Lung (tissue), 11 donors: ENCODE measurements at regions not wholly inside any gene's neighbourhood (a gene's known extent, or its start where the extent isn't known, plus 50 kb on each side); places are given as distances from the start of the nearest gene placed in this dataset.

ENCODE experiments used
- ATAC-seq: fragments of 200-7000 bp; cut with Tn5 transposase; one replicate; pipeline ENCODE4 v1.9.1; 2020; ENCODE audit warnings: moderate number of reproducible peaks; ENCODE audit not compliant: insufficient read depth, low FRiP score
- DNase-seq, 3 donors: peaks; one replicate each; pipeline ENCODE4 v3.0.0-alpha.2; 2013 to 2017
- H3K27ac ChIP-seq, 2 donors: one replicate each; pipeline ENCODE4 v1.5.1; 2013; ENCODE audit warnings: mild to moderate bottlenecking in 2 of 2, moderate library complexity in 2 of 2, control low read depth in 1 of 2, inconsistent platforms in 1 of 2, low read depth in 1 of 2, low read length in 1 of 2
- H3K27me3 ChIP-seq, 3 donors: one replicate each; pipeline ENCODE4 v1.5.1; 2013; ENCODE audit warnings: low read length in 2 of 3; ENCODE audit not compliant: control insufficient read depth in 3 of 3, insufficient read depth in 3 of 3
- H3K36me3 ChIP-seq, 4 donors: one replicate each; pipeline ENCODE4 v1.5.1; 2013; ENCODE audit warnings: low read length in 4 of 4, mild to moderate bottlenecking in 1 of 4, moderate library complexity in 1 of 4; ENCODE audit not compliant: control insufficient read depth in 4 of 4, insufficient read depth in 4 of 4
- H3K4me1 ChIP-seq, 5 donors: one replicate each; pipeline ENCODE4 v1.5.1; 2013; ENCODE audit warnings: low read length in 5 of 5, mild to moderate bottlenecking in 2 of 5, moderate library complexity in 1 of 5; ENCODE audit not compliant: control insufficient read depth in 5 of 5, insufficient read depth in 5 of 5
- H3K4me3 ChIP-seq: one replicate; pipeline ENCODE4 v1.5.1; 2013; ENCODE audit warnings: mild to moderate bottlenecking, control low read depth, moderate library complexity
- H3K9ac ChIP-seq, 2 donors: one replicate each; pipeline ENCODE4 v1.5.1; 2013; ENCODE audit warnings: low read length in 2 of 2, control low read depth in 1 of 2; ENCODE audit not compliant: insufficient read depth in 1 of 2
- H3K9me3 ChIP-seq, 4 donors: one replicate each; pipeline ENCODE4 v1.5.1; 2013; ENCODE audit warnings: low read length in 3 of 4, mild to moderate bottlenecking in 1 of 4, moderate library complexity in 1 of 4; ENCODE audit not compliant: control insufficient read depth in 4 of 4, insufficient read depth in 3 of 4
- WGBS, 2 donors: extraction: QIAGEN DNeasy Blood & Tissue Kit; methylation state at CpG; one replicate each; pipeline ENCODE4 v1.1.7; 2013; 5-methylcytosine and 5-hydroxymethylcytosine counted together
- TF ChIP-seq, protein P1 (sequence below): IDR thresholded peaks from 2 replicates; pipeline ENCODE4 v1.5.1; 2012; ENCODE audit warnings: mild to moderate bottlenecking; ENCODE audit errors: control extremely low read depth, extremely low read depth
- donor health status: control.
- donor health status: control.
- donor health status: Bipolar disorder and iron deficiency.
- donor health status: healthy.
- donor health status: DM: yes; HTN: yes; CAD: no.

DNA sequence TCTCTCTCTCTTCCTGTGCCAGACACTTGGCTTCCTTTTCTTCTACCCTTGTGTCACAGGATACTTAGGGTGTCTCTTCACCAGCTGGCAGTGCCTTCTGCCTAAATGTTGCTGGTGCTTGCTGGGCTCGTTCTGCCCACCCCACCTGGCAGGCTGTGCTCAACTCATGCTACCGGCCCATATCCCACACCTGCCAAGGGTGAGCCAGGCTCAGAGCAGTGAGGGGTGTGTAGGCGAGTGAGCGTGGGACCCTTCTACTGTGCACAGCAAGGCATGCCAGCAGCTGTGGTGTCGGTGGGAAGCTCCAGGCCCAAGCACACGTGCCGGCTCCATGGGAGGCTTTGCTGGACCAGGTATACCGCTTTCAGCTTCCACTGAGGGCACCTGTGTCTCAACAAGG is 1626.7 kb upstream of the ACO1 start:
- H3K4me1 ChIP-seq = no peaks in the 10 kb centered on the region
- H3K27me3 ChIP-seq = no peaks in the 10 kb centered on the region
- peaks cover 0 to 10% (median 0%) of the 10 kb centered on the region in 4 donors for H3K9me3 ChIP-seq
- 89 to 92% methylated on average over 8 of the region's 8 CpGs for WGBS, 2 donors
- no peak overlapping the region for H3K4me3 ChIP-seq
- DNase-seq = no peak
- no peak overlapping the region for H3K9ac ChIP-seq
- no peaks in the 10 kb centered on the region for H3K36me3 ChIP-seq
- no peak overlapping the region for H3K27ac ChIP-seq
- ATAC-seq = no peak
- TF ChIP-seq, protein P1, sequence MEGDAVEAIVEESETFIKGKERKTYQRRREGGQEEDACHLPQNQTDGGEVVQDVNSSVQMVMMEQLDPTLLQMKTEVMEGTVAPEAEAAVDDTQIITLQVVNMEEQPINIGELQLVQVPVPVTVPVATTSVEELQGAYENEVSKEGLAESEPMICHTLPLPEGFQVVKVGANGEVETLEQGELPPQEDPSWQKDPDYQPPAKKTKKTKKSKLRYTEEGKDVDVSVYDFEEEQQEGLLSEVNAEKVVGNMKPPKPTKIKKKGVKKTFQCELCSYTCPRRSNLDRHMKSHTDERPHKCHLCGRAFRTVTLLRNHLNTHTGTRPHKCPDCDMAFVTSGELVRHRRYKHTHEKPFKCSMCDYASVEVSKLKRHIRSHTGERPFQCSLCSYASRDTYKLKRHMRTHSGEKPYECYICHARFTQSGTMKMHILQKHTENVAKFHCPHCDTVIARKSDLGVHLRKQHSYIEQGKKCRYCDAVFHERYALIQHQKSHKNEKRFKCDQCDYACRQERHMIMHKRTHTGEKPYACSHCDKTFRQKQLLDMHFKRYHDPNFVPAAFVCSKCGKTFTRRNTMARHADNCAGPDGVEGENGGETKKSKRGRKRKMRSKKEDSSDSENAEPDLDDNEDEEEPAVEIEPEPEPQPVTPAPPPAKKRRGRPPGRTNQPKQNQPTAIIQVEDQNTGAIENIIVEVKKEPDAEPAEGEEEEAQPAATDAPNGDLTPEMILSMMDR = no peak

DNA sequence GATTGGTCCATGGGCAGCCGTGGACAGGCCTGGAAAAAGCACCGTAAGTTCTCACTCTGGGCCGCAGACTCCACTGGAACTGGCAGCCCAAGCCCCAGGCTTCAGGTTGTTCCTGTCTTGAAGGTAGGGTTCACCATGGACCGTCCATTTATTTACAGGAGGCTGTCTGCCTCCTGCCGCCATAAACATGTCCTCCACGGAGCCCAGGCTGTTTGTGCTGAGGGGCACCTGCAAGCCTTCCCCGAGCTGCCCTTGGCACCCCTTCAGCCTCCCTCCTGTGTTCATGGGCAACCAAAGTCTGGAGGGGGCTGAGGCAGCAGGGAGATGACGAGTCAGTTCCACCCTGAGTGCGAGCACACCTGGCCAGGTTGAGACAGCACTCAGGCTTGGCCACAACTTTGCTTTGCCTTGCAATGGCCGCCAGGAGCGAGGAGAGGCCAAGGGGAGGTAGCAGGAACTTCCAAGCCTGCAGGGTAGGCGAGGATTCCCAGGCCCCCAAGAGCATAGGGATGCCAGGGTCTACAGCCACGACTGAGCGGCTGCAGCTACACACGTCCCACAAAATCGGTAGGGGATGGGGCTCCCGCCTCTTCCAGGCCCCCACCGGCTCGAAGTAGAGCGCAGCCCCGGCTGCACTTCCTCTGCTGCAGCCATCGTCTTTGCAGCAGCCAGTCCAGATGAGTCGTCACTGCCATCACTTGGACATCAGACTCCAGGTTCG is 1625.6 kb upstream of the ACO1 start:
- Histone ChIP-seq H3K4me1 (no peaks in the 10 kb centered on the region), H3K9me3 (peaks cover 0 to 10% (median 0%) of the 10 kb centered on the region in 4 donors), H3K36me3 (no peaks in the 10 kb centered on the region), H3K27ac (no peak overlapping the region), H3K9ac (no peak overlapping the region), H3K27me3 (no peaks in the 10 kb centered on the region), H3K4me3 (no peak overlapping the region)
- ATAC-seq (no peak), DNase-seq (no peak)
- TF ChIP-seq, protein P1 = no peak
- 86 to 88% methylated on average over 24 of the region's 24 CpGs for WGBS, 2 donors

DNA sequence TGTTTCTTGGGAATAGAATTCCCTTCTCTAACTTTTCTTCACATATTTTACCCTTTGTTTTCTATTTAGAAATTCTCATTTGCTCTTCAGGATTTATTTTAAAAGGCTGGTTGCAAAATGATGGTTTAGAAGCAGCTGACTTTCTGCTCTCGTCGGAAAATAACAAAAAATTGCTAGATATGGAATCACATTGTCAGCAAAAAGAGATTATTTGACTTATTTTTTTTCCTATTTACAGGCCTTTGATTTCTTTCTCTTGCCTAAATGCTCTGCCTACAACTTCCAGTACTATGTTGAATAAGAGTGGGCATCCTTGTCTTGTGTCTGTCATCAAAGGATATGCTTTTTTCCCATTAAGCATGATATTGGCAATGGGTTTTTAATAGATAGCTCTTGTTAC is 1619.1 kb upstream of the ACO1 start:
- Histone ChIP-seq H3K36me3 (no peaks in the 10 kb centered on the region), H3K27ac (no peak overlapping the region), H3K9me3 (no peaks in the 10 kb centered on the region), H3K27me3 (no peaks in the 10 kb centered on the region), H3K4me3 (no peak overlapping the region), H3K4me1 (no peaks in the 10 kb centered on the region), H3K9ac (no peak overlapping the region)
- ATAC-seq (no peak), DNase-seq (no peak)
- TF ChIP-seq, protein P1 = no peak
- 91 to 93% methylated on average over 2 of the region's 2 CpGs for WGBS, 2 donors

DNA sequence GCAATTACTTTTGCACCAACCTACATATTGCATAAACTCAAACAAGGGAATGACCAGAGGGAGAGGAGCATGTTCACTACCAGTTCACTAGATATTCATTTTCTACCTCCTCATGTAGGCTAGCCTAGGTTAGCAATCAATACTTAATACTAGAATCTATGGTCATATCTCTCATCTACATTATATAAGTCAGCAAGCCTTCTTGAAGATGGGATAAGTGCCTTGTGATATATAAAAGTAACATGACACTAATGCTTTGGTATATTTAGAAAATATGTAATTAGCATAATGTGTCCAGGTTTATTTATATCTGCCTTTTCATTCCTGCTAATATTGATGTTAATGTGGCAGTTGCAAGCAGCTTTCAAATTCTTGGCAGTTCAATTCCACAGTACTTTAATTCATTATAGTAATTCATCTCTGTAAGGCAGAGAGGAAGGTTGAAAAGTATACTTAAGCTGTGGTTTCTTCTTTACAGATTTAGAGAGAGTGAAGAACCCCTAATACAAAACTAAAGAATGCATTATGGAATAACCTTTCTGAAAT is 1613.2 kb upstream of the ACO1 start:
- Histone ChIP-seq H3K4me1 (peaks cover 0 to 5% (median 0%) of the 10 kb centered on the region in 5 donors), H3K27ac (no peak overlapping the region), H3K4me3 (no peak overlapping the region), H3K27me3 (no peaks in the 10 kb centered on the region), H3K9ac (no peak overlapping the region), H3K36me3 (no peaks in the 10 kb centered on the region), H3K9me3 (peaks cover 0 to 5% (median 0%) of the 10 kb centered on the region in 4 donors)
- ATAC-seq (no peak), DNase-seq (no peak)
- TF ChIP-seq, protein P1 = no peak
